ENCODE measurements at regions not wholly inside any gene's neighbourhood (a gene's known extent, or its start where the extent isn't known, plus 50 kb on each side); places are given as distances from the start of the nearest gene placed in this dataset.

DNA sequence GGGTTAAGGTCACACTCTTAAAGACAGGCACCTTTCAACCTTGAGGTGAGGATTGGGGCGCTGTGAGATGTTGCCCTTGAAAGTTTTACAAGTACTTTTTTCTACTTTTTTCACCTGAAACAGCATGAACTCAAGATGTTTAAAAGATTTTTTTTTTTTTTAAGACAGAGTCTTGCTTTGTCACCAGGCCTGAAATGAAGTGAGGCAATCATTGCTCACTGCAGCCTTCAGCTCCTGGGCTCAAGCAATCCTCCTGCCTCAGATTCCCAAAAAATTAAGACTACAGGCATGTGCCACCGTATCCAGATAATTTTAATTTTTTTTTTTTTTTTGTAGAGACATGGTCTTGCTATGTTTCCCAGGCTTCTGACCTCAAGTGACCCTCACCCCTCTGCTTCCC, 243.9 kb downstream of the DIO2 start:
- TF ChIP-seq, protein P1, sequence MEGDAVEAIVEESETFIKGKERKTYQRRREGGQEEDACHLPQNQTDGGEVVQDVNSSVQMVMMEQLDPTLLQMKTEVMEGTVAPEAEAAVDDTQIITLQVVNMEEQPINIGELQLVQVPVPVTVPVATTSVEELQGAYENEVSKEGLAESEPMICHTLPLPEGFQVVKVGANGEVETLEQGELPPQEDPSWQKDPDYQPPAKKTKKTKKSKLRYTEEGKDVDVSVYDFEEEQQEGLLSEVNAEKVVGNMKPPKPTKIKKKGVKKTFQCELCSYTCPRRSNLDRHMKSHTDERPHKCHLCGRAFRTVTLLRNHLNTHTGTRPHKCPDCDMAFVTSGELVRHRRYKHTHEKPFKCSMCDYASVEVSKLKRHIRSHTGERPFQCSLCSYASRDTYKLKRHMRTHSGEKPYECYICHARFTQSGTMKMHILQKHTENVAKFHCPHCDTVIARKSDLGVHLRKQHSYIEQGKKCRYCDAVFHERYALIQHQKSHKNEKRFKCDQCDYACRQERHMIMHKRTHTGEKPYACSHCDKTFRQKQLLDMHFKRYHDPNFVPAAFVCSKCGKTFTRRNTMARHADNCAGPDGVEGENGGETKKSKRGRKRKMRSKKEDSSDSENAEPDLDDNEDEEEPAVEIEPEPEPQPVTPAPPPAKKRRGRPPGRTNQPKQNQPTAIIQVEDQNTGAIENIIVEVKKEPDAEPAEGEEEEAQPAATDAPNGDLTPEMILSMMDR (IDR thresholded peaks at IDR 0.05): no peak
- no peak for TF ChIP-seq POLR2A (IDR thresholded peaks at IDR 0.05)

Data from testis (tissue), 2 donors.